CD8-positive, alpha-beta memory T cell (primary cell): ENCODE measurements at regions not wholly inside any gene's neighbourhood (a gene's known extent, or its start where the extent isn't known, plus 50 kb on each side); places are given as distances from the start of the nearest gene placed in this dataset.

Source experiments
- CTCF ChIA-PET: fragments of 350-600 bp; sonication (Branson Sonifier 250); formaldehyde crosslinking; loops from one replicate; lab custom pipeline; 2021; ENCODE audit warnings: antibody characterized with exemption; lab: Charles Lee
- POLR2A ChIA-PET: fragments of 350-600 bp; sonication (Branson Sonifier 250); formaldehyde crosslinking; loops from one replicate; lab custom pipeline; 2021; ENCODE audit warnings: antibody characterized with exemption; lab: Charles Lee
- DNase-seq, 5 donors: peaks; one replicate each; pipeline versions ENCODE4 v3.0.0 to v3.0.0-alpha.2; 2020 to 2022; ENCODE audit warnings: mixed read lengths in 1 of 5
- H3K27ac ChIP-seq: one replicate; pipeline ENCODE4 v1.7.0; 2013; ENCODE audit warnings: low read depth, mild to moderate bottlenecking, low read length, moderate library complexity
- H3K27me3 ChIP-seq: 2 replicates; pipeline ENCODE4 v1.7.0; 2013; ENCODE audit warnings: low read length, mild to moderate bottlenecking; ENCODE audit not compliant: insufficient read depth, poor library complexity, severe bottlenecking
- H3K36me3 ChIP-seq: 2 replicates; pipeline ENCODE4 v1.7.0; 2013; ENCODE audit warnings: mild to moderate bottlenecking, low read length, moderate library complexity; ENCODE audit not compliant: insufficient read depth
- H3K4me1 ChIP-seq: 2 replicates; pipeline ENCODE4 v1.7.0; 2013; ENCODE audit warnings: mild to moderate bottlenecking, low read length, moderate library complexity; ENCODE audit not compliant: insufficient read depth
- H3K4me3 ChIP-seq: 2 replicates; pipeline ENCODE4 v1.7.0; 2013; ENCODE audit warnings: mild to moderate bottlenecking, low read length
- H3K9me3 ChIP-seq: 2 replicates; pipeline ENCODE4 v1.7.0; 2013; ENCODE audit warnings: mild to moderate bottlenecking, low read length
- H3K27ac Mint-ChIP-seq, 8 donors: one replicate each; pipeline ENCODE4 v1.8.0; 2020 to 2021; ENCODE audit warnings: mixed read lengths in 8 of 8, mild to moderate bottlenecking in 6 of 8, inconsistent platforms in 3 of 8, moderate library complexity in 3 of 8
- H3K27me3 Mint-ChIP-seq, 2 donors: one replicate each; pipeline ENCODE4 v1.8.0; 2020 to 2021; ENCODE audit warnings: mixed read lengths in 2 of 2, mild to moderate bottlenecking in 1 of 2, moderate library complexity in 1 of 2
- H3K36me3 Mint-ChIP-seq, 3 donors: one replicate each; pipeline ENCODE4 v1.8.0; 2020 to 2021; ENCODE audit warnings: mixed read lengths in 3 of 3, inconsistent platforms in 1 of 3, mild to moderate bottlenecking in 1 of 3
- H3K4me1 Mint-ChIP-seq, 3 donors: one replicate each; pipeline ENCODE4 v1.8.0; 2020 to 2021; ENCODE audit warnings: mixed read lengths in 3 of 3, inconsistent platforms in 1 of 3, mild to moderate bottlenecking in 1 of 3
- H3K4me3 Mint-ChIP-seq, 7 donors: one replicate each; pipeline ENCODE4 v1.8.0; 2020 to 2021; ENCODE audit warnings: mixed read lengths in 7 of 7, mild to moderate bottlenecking in 6 of 7, moderate library complexity in 4 of 7, inconsistent platforms in 2 of 7
- H3K9me3 Mint-ChIP-seq, 5 donors: one replicate each; pipeline ENCODE4 v1.8.0; 2020 to 2022; ENCODE audit warnings: mixed read lengths in 5 of 5, mild to moderate bottlenecking in 3 of 5, moderate library complexity in 2 of 5, inconsistent platforms in 1 of 5

GRCh38 chr6:67047996-67048395 lies 1341.0 kb upstream of the EYS start:
- Histone ChIP-seq H3K4me3 (no peak overlapping the region), H3K9me3 (no peaks in the 10 kb centered on the region), H3K4me1 (no peaks in the 10 kb centered on the region), H3K27ac (no peak overlapping the region), H3K27me3 (no peaks in the 10 kb centered on the region), H3K36me3 (no peaks in the 10 kb centered on the region)
- no peak overlapping the region for H3K27ac Mint-ChIP-seq
- H3K9me3 Mint-ChIP-seq, result peaks cover 2 to 39% (median 13%) of the 10 kb centered on the region in 5 donors
- ChIA-PET CTCF (no interaction called here), POLR2A (no interaction called here)
- no peaks in the 10 kb centered on the region for H3K27me3 Mint-ChIP-seq
- no peak for DNase-seq
- no peak overlapping the region for H3K4me3 Mint-ChIP-seq
- H3K36me3 Mint-ChIP-seq, result no peaks in the 10 kb centered on the region
- H3K4me1 Mint-ChIP-seq, result no peaks in the 10 kb centered on the region

- Mint-ChIP-seq H3K27ac (no peak overlapping the region), H3K4me1 (no peaks in the 10 kb centered on the region), H3K36me3 (no peaks in the 10 kb centered on the region), H3K27me3 (no peaks in the 10 kb centered on the region), H3K4me3 (no peak overlapping the region), H3K9me3 (peaks cover 6 to 36% (median 10%) of the 10 kb centered on the region in 5 donors)
- POLR2A ChIA-PET, result no interaction called here
- no peaks in the 10 kb centered on the region for H3K9me3 ChIP-seq
- CTCF ChIA-PET, result no interaction called here
- DNase-seq, result no peak
- H3K27me3 ChIP-seq, result no peaks in the 10 kb centered on the region
- H3K4me3 ChIP-seq, result no peak overlapping the region
- H3K27ac ChIP-seq, result no peak overlapping the region
- H3K36me3 ChIP-seq, result no peaks in the 10 kb centered on the region
- no peaks in the 10 kb centered on the region for H3K4me1 ChIP-seq
Observed at GRCh38 chr6:67045076-67045475, 1338.0 kb upstream of the EYS start.

- POLR2A ChIA-PET, result no interaction called here
Observed at GRCh38 chr6:67031451-67031850, 1324.4 kb upstream of the EYS start.

GRCh38 chr6:67030861-67031260 lies 1323.8 kb upstream of the EYS start:
- POLR2A ChIA-PET, result no interaction called here
- no peak overlapping the region for H3K27ac Mint-ChIP-seq
- no peak for DNase-seq
- no peak overlapping the region for H3K27ac ChIP-seq
- no peaks in the 10 kb centered on the region for H3K9me3 ChIP-seq
- no peak overlapping the region for H3K4me3 Mint-ChIP-seq
- H3K27me3 Mint-ChIP-seq, result no peaks in the 10 kb centered on the region
- no peaks in the 10 kb centered on the region for H3K4me1 ChIP-seq
- H3K27me3 ChIP-seq, result no peaks in the 10 kb centered on the region
- H3K4me1 Mint-ChIP-seq, result no peaks in the 10 kb centered on the region
- H3K36me3 Mint-ChIP-seq, result no peaks in the 10 kb centered on the region
- H3K36me3 ChIP-seq, result no peaks in the 10 kb centered on the region
- no peak overlapping the region for H3K4me3 ChIP-seq
- peaks cover 3 to 30% (median 21%) of the 10 kb centered on the region in 5 donors for H3K9me3 Mint-ChIP-seq
- CTCF ChIA-PET, result interaction anchor here (1.0 kb wide), 1 partner anchor 13 kb away, joined by 3 read pairs; no protein-coding TSS in a partner anchor

More at GRCh38 chr6:67031451-67031850, 1324.4 kb upstream of the EYS start:
- H3K27me3 ChIP-seq, result no peaks in the 10 kb centered on the region
- no peak overlapping the region for H3K27ac ChIP-seq
- H3K27me3 Mint-ChIP-seq, result no peaks in the 10 kb centered on the region
- H3K9me3 ChIP-seq, result no peaks in the 10 kb centered on the region
- DNase-seq, result no peak
- no peaks in the 10 kb centered on the region for H3K36me3 Mint-ChIP-seq
- no peaks in the 10 kb centered on the region for H3K4me1 ChIP-seq
- CTCF ChIA-PET, result no interaction called here
- H3K36me3 ChIP-seq, result no peaks in the 10 kb centered on the region
- H3K4me3 Mint-ChIP-seq, result no peak overlapping the region
- no peak overlapping the region for H3K4me3 ChIP-seq
- H3K27ac Mint-ChIP-seq, result no peak overlapping the region
- H3K9me3 Mint-ChIP-seq, result peaks cover 3 to 29% (median 21%) of the 10 kb centered on the region in 5 donors
- H3K4me1 Mint-ChIP-seq, result no peaks in the 10 kb centered on the region

GRCh38 chr6:67016921-67017460 lies 1310.0 kb upstream of the EYS start:
- Mint-ChIP-seq H3K4me1 (no peaks in the 10 kb centered on the region), H3K36me3 (no peaks in the 10 kb centered on the region), H3K9me3 (peaks cover 2 to 24% (median 7%) of the 10 kb centered on the region in 5 donors), H3K4me3 (no peak overlapping the region), H3K27me3 (no peaks in the 10 kb centered on the region), H3K27ac (no peak overlapping the region)
- Histone ChIP-seq H3K27me3 (no peaks in the 10 kb centered on the region), H3K27ac (no peak overlapping the region), H3K4me3 (no peak overlapping the region), H3K9me3 (peaks cover 3% of the 10 kb centered on the region), H3K36me3 (no peaks in the 10 kb centered on the region), H3K4me1 (no peaks in the 10 kb centered on the region)
- ChIA-PET CTCF (no interaction called here), POLR2A (no interaction called here)
- DNase-seq, result no peak

- no peaks in the 10 kb centered on the region for H3K36me3 Mint-ChIP-seq
- Histone ChIP-seq H3K9me3 (peaks cover 3% of the 10 kb centered on the region), H3K4me3 (no peak overlapping the region), H3K36me3 (no peaks in the 10 kb centered on the region), H3K27ac (no peak overlapping the region), H3K27me3 (no peaks in the 10 kb centered on the region), H3K4me1 (no peaks in the 10 kb centered on the region)
- POLR2A ChIA-PET, result no interaction called here
- no peaks in the 10 kb centered on the region for H3K27me3 Mint-ChIP-seq
- H3K4me3 Mint-ChIP-seq, result no peak overlapping the region
- H3K4me1 Mint-ChIP-seq, result no peaks in the 10 kb centered on the region
- H3K27ac Mint-ChIP-seq, result no peak overlapping the region
- DNase-seq, result no peak
- CTCF ChIA-PET, result no interaction called here
- H3K9me3 Mint-ChIP-seq, result peaks cover 7 to 33% (median 7%) of the 10 kb centered on the region in 5 donors
Observed at GRCh38 chr6:67011441-67011840, 1304.4 kb upstream of the EYS start.

GRCh38 chr6:67009818-67010217 lies 1302.8 kb upstream of the EYS start:
- no peaks in the 10 kb centered on the region for H3K4me1 Mint-ChIP-seq
- no peaks in the 10 kb centered on the region for H3K36me3 ChIP-seq
- ChIA-PET CTCF (no interaction called here), POLR2A (no interaction called here)
- H3K27me3 Mint-ChIP-seq, result no peaks in the 10 kb centered on the region
- H3K9me3 Mint-ChIP-seq, result peaks cover 4 to 31% (median 9%) of the 10 kb centered on the region in 5 donors
- H3K4me3 ChIP-seq, result no peak overlapping the region
- H3K27me3 ChIP-seq, result no peaks in the 10 kb centered on the region
- H3K36me3 Mint-ChIP-seq, result no peaks in the 10 kb centered on the region
- H3K27ac ChIP-seq, result no peak overlapping the region
- H3K4me3 Mint-ChIP-seq, result no peak overlapping the region
- no peaks in the 10 kb centered on the region for H3K9me3 ChIP-seq
- no peaks in the 10 kb centered on the region for H3K4me1 ChIP-seq
- no peak for DNase-seq
- H3K27ac Mint-ChIP-seq, result no peak overlapping the region

GRCh38 chr6:67003844-67004243 lies 1296.8 kb upstream of the EYS start:
- Histone ChIP-seq H3K9me3 (no peaks in the 10 kb centered on the region), H3K36me3 (no peaks in the 10 kb centered on the region), H3K4me1 (no peaks in the 10 kb centered on the region), H3K27me3 (no peaks in the 10 kb centered on the region), H3K4me3 (no peak overlapping the region), H3K27ac (no peak overlapping the region)
- H3K9me3 Mint-ChIP-seq, result peaks cover 3 to 34% (median 9%) of the 10 kb centered on the region in 5 donors
- DNase-seq, result no peak
- H3K27ac Mint-ChIP-seq, result no peak overlapping the region
- no peaks in the 10 kb centered on the region for H3K4me1 Mint-ChIP-seq
- ChIA-PET POLR2A (no interaction called here), CTCF (no interaction called here)
- H3K27me3 Mint-ChIP-seq, result no peaks in the 10 kb centered on the region
- H3K4me3 Mint-ChIP-seq, result no peak overlapping the region
- H3K36me3 Mint-ChIP-seq, result no peaks in the 10 kb centered on the region
